H9 (cell line): ENCODE measurements at regions not wholly inside any gene's neighbourhood (a gene's known extent, or its start where the extent isn't known, plus 50 kb on each side); places are given as distances from the start of the nearest gene placed in this dataset.

ENCODE experiments used
- DNase-seq: peaks from one replicate; pipeline ENCODE4 v3.0.0-alpha.2; 2017
- H2AFZ ChIP-seq: one replicate; pipeline ENCODE4 v1.6.1; 2013; ENCODE audit warnings: mild to moderate bottlenecking, low read length, control low read depth, moderate library complexity
- H2AK5ac ChIP-seq: 2 replicates; pipeline ENCODE4 v1.6.1; 2013; ENCODE audit warnings: low read length, control low read depth, mixed read lengths; ENCODE audit not compliant: insufficient read length
- H2BK120ac ChIP-seq: one replicate; pipeline ENCODE4 v1.6.1; 2013; ENCODE audit warnings: low read depth, mild to moderate bottlenecking, low read length, control low read depth, inconsistent platforms; ENCODE audit not compliant: poor library complexity, severe bottlenecking
- H2BK12ac ChIP-seq: 2 replicates; pipeline ENCODE4 v1.6.1; 2013; ENCODE audit warnings: low read length, control low read depth, mixed read lengths, low read depth; ENCODE audit not compliant: insufficient read length
- H2BK15ac ChIP-seq: 2 replicates; pipeline ENCODE4 v1.6.1; 2013; ENCODE audit warnings: low read depth, low read length, control low read depth
- H2BK20ac ChIP-seq: one replicate; pipeline ENCODE4 v1.6.1; 2013; ENCODE audit warnings: low read depth, mild to moderate bottlenecking, low read length, control low read depth, inconsistent platforms; ENCODE audit not compliant: poor library complexity, severe bottlenecking
- H2BK5ac ChIP-seq: 2 replicates; pipeline ENCODE4 v1.6.1; 2013; ENCODE audit warnings: low read length, control low read depth, mixed read lengths; ENCODE audit not compliant: insufficient read length
- H3K14ac ChIP-seq: 2 replicates; pipeline ENCODE4 v1.6.1; 2013; ENCODE audit warnings: low read length, control low read depth; ENCODE audit not compliant: insufficient read depth
- H3K18ac ChIP-seq: 2 replicates; pipeline ENCODE4 v1.6.1; 2013; ENCODE audit warnings: low read depth, mild to moderate bottlenecking, mixed read lengths, low read length, control low read depth; ENCODE audit not compliant: insufficient read length
- H3K23ac ChIP-seq: 2 replicates; pipeline ENCODE4 v1.6.1; 2013; ENCODE audit warnings: low read length, control low read depth, mixed read lengths, low read depth; ENCODE audit not compliant: insufficient read length
- H3K23me2 ChIP-seq: 2 replicates; pipeline ENCODE4 v1.6.1; 2013; ENCODE audit warnings: low read depth, mild to moderate bottlenecking, mixed read lengths, low read length, control low read depth; ENCODE audit not compliant: insufficient read length, poor library complexity, severe bottlenecking
- H3K27ac ChIP-seq: 2 replicates; pipeline ENCODE4 v1.5.1; 2013; ENCODE audit warnings: low read length, control low read depth, mixed read lengths, low read depth; ENCODE audit not compliant: insufficient read length
- H3K27me3 ChIP-seq: 2 replicates; pipeline ENCODE4 v1.6.1; 2013; ENCODE audit warnings: low read length, control low read depth, inconsistent platforms; ENCODE audit not compliant: insufficient read depth
- H3K4ac ChIP-seq: 2 replicates; pipeline ENCODE4 v1.6.1; 2013; ENCODE audit warnings: low read depth, mild to moderate bottlenecking, control low read depth, inconsistent platforms, low read length, moderate library complexity
- H3K4me1 ChIP-seq: 2 replicates; pipeline ENCODE4 v1.6.1; 2013; ENCODE audit warnings: low read length, control low read depth, inconsistent platforms; ENCODE audit not compliant: insufficient read depth
- H3K4me2 ChIP-seq: 2 replicates; pipeline ENCODE4 v1.6.1; 2013; ENCODE audit warnings: low read length, control low read depth, mixed read lengths; ENCODE audit not compliant: insufficient read length, insufficient read depth
- H3K56ac ChIP-seq: 2 replicates; pipeline ENCODE4 v1.6.1; 2013; ENCODE audit warnings: low read depth, mild to moderate bottlenecking, mixed read lengths, low read length, control low read depth; ENCODE audit not compliant: insufficient read length
- H3K79me1 ChIP-seq: 2 replicates; pipeline ENCODE4 v1.6.1; 2013; ENCODE audit warnings: low read depth, mild to moderate bottlenecking, moderate library complexity, low read length, control low read depth, inconsistent platforms; ENCODE audit not compliant: insufficient read depth, poor library complexity, severe bottlenecking
- H3K79me2 ChIP-seq: 2 replicates; pipeline ENCODE4 v1.6.1; 2013; ENCODE audit warnings: low read length, control low read depth, inconsistent platforms; ENCODE audit not compliant: insufficient read depth
- H3K9ac ChIP-seq: 2 replicates; pipeline ENCODE4 v1.6.1; 2013; ENCODE audit warnings: low read length, control low read depth, mixed read lengths; ENCODE audit not compliant: insufficient read length; ENCODE audit errors: extremely low read depth
- H3K9me3 ChIP-seq: one replicate; pipeline ENCODE4 v1.6.1; 2013; ENCODE audit warnings: low read depth, low read length, inconsistent platforms; ENCODE audit not compliant: control insufficient read depth
- H3T11ph ChIP-seq: one replicate; pipeline ENCODE4 v1.6.1; 2013; ENCODE audit warnings: mild to moderate bottlenecking, low read length, control low read depth, inconsistent platforms
- H4K20me1 ChIP-seq: one replicate; pipeline ENCODE4 v1.6.1; 2013; ENCODE audit not compliant: control insufficient read depth, insufficient read length, insufficient read depth
- H4K5ac ChIP-seq: 2 replicates; pipeline ENCODE4 v1.6.1; 2013; ENCODE audit warnings: low read depth, mild to moderate bottlenecking, mixed read lengths, low read length, control low read depth; ENCODE audit not compliant: insufficient read length
- H4K8ac ChIP-seq: replicated peaks from 2 replicates; pipeline ENCODE4 v1.6.1; 2013; ENCODE audit warnings: low read length, control low read depth, mixed read lengths, low read depth; ENCODE audit not compliant: insufficient read length
- H4K91ac ChIP-seq: 2 replicates; pipeline ENCODE4 v1.6.1; 2013; ENCODE audit warnings: low read depth, mild to moderate bottlenecking, moderate library complexity, mixed read lengths, low read length, control low read depth; ENCODE audit not compliant: insufficient read length
- H3K27ac Mint-ChIP-seq, 3 experiments: 2 replicates in 2 of 3; 3 replicates in 1 of 3; pipeline ENCODE4 v1.8.0; 2020 to 2021; ENCODE audit warnings: mixed read lengths in 3 of 3, mild to moderate bottlenecking in 1 of 3, moderate library complexity in 1 of 3
- H3K27me3 Mint-ChIP-seq: 2 replicates; pipeline ENCODE4 v1.8.0; 2021; ENCODE audit warnings: low read depth, mild to moderate bottlenecking, moderate library complexity, mixed read lengths
- H3K36me3 Mint-ChIP-seq, 3 experiments: 2 replicates in 2 of 3; 3 replicates in 1 of 3; pipeline ENCODE4 v1.8.0; 2020 to 2021; ENCODE audit warnings: low read depth in 3 of 3, mixed read lengths in 3 of 3; ENCODE audit not compliant: insufficient read depth in 1 of 3
- H3K4me1 Mint-ChIP-seq, 2 experiments: 2 replicates each; pipeline ENCODE4 v1.8.0; 2020; ENCODE audit warnings: mixed read lengths in 2 of 2
- H3K4me3 Mint-ChIP-seq, 2 experiments: 2 replicates in 1 of 2; 3 replicates in 1 of 2; pipeline ENCODE4 v1.8.0; 2020 to 2021; ENCODE audit warnings: mild to moderate bottlenecking in 2 of 2, mixed read lengths in 2 of 2, moderate library complexity in 1 of 2
- H3K9me3 Mint-ChIP-seq, 2 experiments: 2 replicates in 1 of 2; 3 replicates in 1 of 2; pipeline ENCODE4 v1.8.0; 2020; ENCODE audit warnings: mild to moderate bottlenecking in 2 of 2, mixed read lengths in 2 of 2, moderate library complexity in 1 of 2
- CTCF ChIP-seq: fragments of 200-600 bp; sonication (generic); conservative IDR thresholded peaks from 3 replicates; pipeline ENCODE4 v1.8.0; 2021; ENCODE audit warnings: antibody characterized with exemption, mild to moderate bottlenecking
- WGBS: extraction: QIAGEN DNeasy Blood & Tissue Kit; methylation state at CpG from one replicate; pipeline ENCODE4 v1.1.7; 2013; ENCODE audit warnings: missing lambda C conversion rate, low lambda C conversion rate, mixed read lengths; ENCODE audit not compliant: insufficient read length; ENCODE audit errors: extremely low coverage; 5-methylcytosine and 5-hydroxymethylcytosine counted together

DNA sequence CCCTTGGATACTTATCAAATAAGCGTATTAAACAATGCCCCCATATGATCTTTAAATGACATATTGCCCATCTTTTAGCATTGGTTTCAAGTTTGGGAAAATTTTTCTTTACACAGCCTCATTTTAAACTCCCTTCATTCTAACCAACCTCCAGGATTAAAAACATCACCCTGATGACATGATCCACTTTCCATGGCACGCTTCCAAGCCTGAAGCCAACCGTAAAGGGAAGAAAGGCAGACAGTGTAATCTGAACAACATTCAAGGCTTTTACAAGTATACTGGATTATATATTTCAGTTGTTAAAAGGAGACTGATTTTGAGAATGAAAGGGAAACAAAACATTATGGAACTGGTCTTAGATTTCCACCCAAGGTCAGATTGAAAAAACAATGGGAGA, 1721.9 kb downstream of the OLFM4 start:
- no peaks in the 10 kb centered on the region for H3K23me2 ChIP-seq
- no peak overlapping the region for H2AFZ ChIP-seq
- H3K14ac ChIP-seq: no peak overlapping the region
- no CpG with 5 or more reads among the region's 3 CpGs for WGBS
- H3K9ac ChIP-seq: no peak overlapping the region
- DNase-seq: no peak
- H3K4me2 ChIP-seq: no peak overlapping the region
- no peak overlapping the region for H4K91ac ChIP-seq
- no peaks in the 10 kb centered on the region for H3K79me1 ChIP-seq
- H3K4me1 ChIP-seq: no peaks in the 10 kb centered on the region
- no peak overlapping the region for H2BK12ac ChIP-seq
- H2AK5ac ChIP-seq: no peak overlapping the region
- H3T11ph ChIP-seq: no peak overlapping the region
- Mint-ChIP-seq H3K4me1 (no peaks in the 10 kb centered on the region), H3K36me3 (no peaks in the 10 kb centered on the region), H3K9me3 (no peaks in the 10 kb centered on the region), H3K27me3 (no peaks in the 10 kb centered on the region), H3K4me3 (no peak overlapping the region), H3K27ac (no peak overlapping the region)
- H4K20me1 ChIP-seq: no peaks in the 10 kb centered on the region
- no peak overlapping the region for H4K5ac ChIP-seq
- H3K27ac ChIP-seq: no peak overlapping the region
- no peak overlapping the region for H2BK5ac ChIP-seq
- no peaks in the 10 kb centered on the region for H3K9me3 ChIP-seq
- H3K18ac ChIP-seq: no peak overlapping the region
- no peak overlapping the region for H2BK20ac ChIP-seq
- H3K56ac ChIP-seq: no peak overlapping the region
- H2BK15ac ChIP-seq: no peak overlapping the region
- H3K79me2 ChIP-seq: no peaks in the 10 kb centered on the region
- no peak overlapping the region for H2BK120ac ChIP-seq
- H3K4ac ChIP-seq: no peak overlapping the region
- no peak for TF ChIP-seq CTCF
- H3K27me3 ChIP-seq: no peaks in the 10 kb centered on the region
- no peak overlapping the region for H4K8ac ChIP-seq
- no peak overlapping the region for H3K23ac ChIP-seq
